Right forelimb (tissue), 1 donor: ENCODE measurements at regions not wholly inside any gene's neighbourhood (a gene's known extent, or its start where the extent isn't known, plus 50 kb on each side); places are given as distances from the start of the nearest gene placed in this dataset.
"Not testable (repeated sequence)": the region's sequence is repeated elsewhere in the genome, so short reads cannot be mapped to it uniquely, and the experiment has no call there.

Experiments used
- DNase-seq: peaks from one replicate; pipeline ENCODE4 v3.0.0-alpha.2; 2018

DNA sequence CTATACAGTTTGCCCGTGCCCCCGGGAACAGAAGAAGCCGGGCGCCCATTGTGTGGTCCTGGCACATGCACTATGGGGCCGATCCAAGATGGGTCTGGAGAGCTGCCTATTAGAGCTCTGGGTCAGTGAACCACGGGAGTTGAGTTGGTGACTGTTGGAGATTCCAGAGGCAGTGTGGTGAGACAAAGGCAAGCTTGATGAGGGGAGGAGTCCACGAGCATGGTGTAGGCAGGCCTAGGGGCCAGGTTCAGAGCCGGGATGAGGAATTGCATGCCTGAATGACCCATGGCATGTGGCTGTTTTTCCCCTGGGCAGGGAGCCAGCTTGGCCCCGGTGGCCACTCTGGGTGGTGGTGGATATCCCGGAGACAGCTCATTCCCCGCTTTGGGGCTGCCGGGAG, 84.4 kb upstream of the STC2 start:
- DNase-seq = no peak

DNA sequence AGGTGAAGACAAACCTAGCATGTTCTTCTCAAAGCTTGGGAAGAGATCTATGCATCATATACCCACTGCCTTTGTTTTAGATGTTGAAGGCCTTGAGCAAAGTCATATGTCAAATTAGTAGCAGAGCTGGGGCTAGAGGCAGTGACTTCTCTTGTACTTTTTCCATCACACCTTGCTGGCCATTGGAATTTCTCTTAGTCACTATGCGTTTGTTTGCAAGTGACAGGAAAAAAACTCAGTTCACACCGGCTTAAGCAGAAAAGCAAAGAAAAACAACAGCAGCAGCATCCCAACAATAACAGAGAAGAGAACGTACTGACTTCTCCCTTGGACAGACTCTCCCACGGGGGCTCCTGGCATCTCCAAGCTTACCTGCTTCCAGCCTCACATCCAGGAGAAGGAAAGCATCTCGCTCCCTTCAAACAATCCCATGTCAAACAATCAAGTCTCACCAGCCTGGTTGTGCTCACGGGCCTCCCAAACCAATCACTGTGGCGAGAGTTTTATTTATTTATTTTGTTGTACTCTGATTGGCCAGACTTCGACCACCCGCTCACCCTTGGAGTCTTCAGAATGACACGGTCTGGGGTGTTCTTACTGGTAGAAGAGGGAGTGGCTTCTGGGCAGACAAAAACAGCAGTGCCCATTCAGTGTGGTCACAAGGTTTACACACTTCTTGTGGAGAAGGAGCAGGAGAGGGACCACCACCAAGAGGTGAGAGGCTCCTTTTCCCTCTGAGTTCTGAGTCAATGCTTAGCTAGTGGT, 83.8 kb upstream of the STC2 start:
- DNase-seq = no peak

DNA sequence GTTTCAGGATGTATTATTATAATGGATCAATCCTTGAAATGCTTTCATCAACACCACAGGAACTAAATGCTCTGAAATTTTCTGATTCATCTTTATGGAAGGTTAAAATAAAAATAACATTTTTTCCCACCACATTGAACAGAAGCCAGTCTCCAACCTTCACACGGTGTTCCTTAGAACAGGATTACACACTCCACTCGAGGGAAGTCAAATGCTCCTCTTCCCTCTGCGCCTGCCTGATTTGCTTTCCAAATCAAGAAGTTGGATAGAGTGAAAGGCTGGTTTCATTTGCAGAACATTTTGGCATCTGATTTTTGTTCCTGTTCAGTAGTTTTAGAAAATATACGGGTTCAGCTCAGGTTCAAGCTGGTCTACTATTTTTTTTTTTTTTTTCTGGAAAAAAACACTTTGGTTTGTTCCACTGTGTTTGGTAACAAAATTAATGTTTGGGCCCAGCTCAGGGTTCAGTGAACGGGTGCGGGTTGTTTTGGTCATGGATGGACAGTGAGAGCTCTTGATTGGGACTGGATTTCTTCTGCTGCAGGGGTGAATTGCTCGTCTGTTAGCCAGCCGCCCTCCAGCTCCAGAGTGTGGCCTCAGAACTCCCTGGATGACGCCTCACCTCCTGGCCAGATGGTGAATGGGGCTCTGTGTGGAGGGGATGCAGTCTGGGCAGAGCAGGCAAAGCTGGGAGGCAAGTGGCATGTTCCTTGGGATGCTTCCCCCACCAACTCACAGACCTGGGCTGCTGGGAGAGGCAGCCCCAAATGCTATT, 82.4 kb upstream of the STC2 start:
- DNase-seq = no peak

- DNase-seq = no peak
Observed at GRCh38 chr5:173408946-173409345, 80.7 kb upstream of the STC2 start.

DNA sequence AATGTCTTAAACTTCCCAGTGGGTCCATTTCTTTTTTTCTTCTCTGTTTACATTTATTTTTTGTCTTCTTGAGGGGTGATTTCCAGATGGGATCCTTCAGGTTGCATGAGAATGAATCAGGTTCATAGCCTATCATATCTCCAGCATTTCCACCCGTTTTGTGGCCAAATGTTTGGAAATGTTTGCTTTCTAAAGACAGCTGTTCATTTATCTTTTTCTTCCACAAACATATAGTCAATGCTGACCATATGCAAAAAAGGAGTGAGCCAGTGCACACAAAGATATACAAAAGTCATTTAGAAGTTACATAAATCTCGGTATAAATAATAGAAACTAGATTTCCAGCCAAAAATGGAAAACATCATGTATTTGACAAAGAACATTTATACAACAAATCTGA, 71.6 kb upstream of the STC2 start:
- no peak for DNase-seq

- DNase-seq = peak; percentile 35
Observed at GRCh38 chr5:173397516-173397915, 69.3 kb upstream of the STC2 start.

DNA sequence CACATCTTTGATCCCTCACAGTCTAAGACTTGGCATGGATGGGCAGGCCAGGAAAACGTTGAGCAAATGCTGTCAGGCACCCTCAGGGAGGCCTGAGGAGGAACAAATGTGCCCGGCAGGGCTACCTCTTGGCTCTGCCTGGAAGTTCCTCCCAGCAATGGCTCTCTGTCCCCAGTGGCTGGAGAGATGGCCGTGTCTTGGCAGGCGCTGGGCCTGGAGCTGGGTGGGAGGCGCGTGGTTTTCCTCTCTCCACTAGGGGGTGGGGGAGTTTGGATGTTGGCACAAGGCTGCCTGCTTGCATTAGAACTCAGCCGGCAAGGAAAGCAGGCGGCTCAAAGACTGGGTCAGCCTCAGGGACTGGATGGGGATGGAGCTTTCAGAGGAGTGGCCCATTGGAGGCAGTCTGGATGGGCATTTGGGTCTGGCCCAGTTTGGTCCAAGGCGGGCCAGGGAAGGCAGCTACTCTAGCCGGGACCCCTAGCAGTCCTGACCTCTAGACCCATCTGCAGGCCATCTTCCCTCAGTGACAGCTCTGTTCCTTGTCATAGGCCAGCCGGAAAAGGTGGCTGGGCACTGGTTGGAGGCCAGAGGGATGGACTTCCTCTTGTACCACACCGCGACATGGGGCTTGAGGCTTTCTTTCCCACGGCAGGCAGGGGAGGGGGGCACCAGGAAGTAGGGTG, 68.2 kb upstream of the STC2 start:
- DNase-seq = no peak

GRCh38 chr5:173395933-173396308, 67.7 kb upstream of the STC2 start:
- no peak for DNase-seq

- no peak for DNase-seq
Observed at GRCh38 chr5:173395257-173395932, 67.2 kb upstream of the STC2 start.

- DNase-seq = no peak
Observed at GRCh38 chr5:173394701-173395100, 66.5 kb upstream of the STC2 start.

DNA sequence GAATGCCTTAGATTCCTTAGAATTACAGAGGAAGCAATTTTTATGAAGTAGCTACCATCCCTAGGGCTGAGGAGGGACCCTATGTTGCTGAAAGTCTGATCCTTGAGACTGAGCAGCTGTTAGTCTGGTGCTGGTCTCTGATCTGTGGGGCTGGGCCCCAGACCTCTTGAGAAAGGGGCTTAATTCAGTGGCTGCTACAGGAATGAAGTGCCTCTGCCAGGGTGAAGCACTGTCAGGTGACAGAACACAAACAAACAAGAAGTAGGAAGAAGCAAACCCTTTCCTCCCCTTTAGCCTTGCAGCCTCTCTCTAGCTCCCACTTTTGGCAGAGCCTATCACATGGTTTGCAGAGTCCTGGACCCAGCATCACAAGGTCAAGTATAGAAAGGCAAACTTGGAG, 64.0 kb upstream of the STC2 start:
- no peak for DNase-seq

GRCh38 chr5:173391031-173391430, 62.8 kb upstream of the STC2 start:
- no peak for DNase-seq

DNA sequence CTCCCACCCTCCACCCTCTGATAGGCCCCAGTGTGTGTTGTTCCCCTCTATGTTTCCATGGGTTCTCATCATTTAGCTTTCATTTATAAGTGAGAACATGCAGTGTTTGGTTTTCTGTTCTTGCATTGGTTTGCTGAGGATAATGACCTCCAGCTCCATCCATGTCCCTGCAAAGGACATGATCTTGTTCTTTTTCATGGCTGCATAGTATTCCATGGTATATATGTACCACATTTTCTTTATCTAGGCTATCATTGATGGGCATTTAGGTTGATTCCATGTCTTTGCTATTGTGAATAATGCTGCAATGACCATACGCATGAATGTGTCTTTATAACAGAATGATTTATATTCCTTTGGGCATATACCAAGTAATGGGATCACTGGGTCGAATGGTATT, 59.1 kb upstream of the STC2 start:
- not testable (repeated sequence) for DNase-seq

DNA sequence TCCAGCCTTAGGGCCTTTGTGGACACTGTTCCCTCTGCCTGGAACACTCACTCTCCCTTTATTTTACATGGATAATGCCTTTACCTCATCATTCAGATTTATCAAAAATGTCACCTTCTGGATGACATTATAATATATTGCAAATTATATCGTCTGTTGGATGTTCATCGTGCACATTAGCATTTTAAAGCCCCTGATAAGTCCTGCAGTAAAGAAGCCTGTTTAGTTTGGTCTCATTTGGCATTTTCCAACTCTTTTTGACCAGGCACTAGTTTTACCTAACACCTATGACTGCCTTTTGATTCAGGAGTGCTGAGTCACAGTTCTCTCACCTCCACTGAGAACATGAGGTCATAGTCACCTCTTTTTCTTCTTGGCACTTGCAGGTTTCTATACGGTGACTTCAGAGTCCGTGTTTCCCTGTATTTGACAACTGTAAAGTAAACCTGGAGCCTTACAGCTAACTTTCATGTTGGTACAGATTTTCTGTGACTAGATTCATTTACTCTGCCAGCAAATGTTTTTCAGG, 57.7 kb upstream of the STC2 start:
- DNase-seq = no peak

- DNase-seq = no peak
Observed at GRCh38 chr5:173383711-173384110, 55.5 kb upstream of the STC2 start.

- DNase-seq = no peak
Observed at GRCh38 chr5:173378727-173379126, 50.5 kb upstream of the STC2 start.
